ENCODE measurements at regions not wholly inside any gene's neighbourhood (a gene's known extent, or its start where the extent isn't known, plus 50 kb on each side); places are given as distances from the start of the nearest gene placed in this dataset.

- Histone ChIP-seq H3K36me3 (ENCODE audit: control insufficient read depth in 2 of 2, insufficient read depth in 2 of 2, low read length in 1 of 2) (no peaks in the 10 kb centered on the region), H2AFZ (ENCODE audit: control insufficient read depth, low read depth, low read length) (no peak overlapping the region), H3K9ac (ENCODE audit: control insufficient read depth, insufficient read depth, low read length) (no peak overlapping the region), H4K20me1 (ENCODE audit: control insufficient read depth, insufficient read depth) (no peaks in the 10 kb centered on the region), H3K27me3 (replicated peaks in 1 of 2; ENCODE audit: control insufficient read depth in 2 of 2, insufficient read depth in 2 of 2, low read length in 1 of 2) (no peaks in the 10 kb centered on the region), H3K4me2 (ENCODE audit: control insufficient read depth, insufficient read depth) (no peak overlapping the region), H3K4me1 (ENCODE audit: control insufficient read depth, insufficient read depth, low read length) (peaks cover 4% of the 10 kb centered on the region), H3K4me3 (no peak overlapping the region), H3K9me3 (replicated peaks; ENCODE audit: control insufficient read depth, insufficient read depth, low read length) (no peaks in the 10 kb centered on the region), H3K79me2 (ENCODE audit: control insufficient read depth, insufficient read depth, low read length) (no peaks in the 10 kb centered on the region), H3K27ac (ENCODE audit: control insufficient read depth, insufficient read depth) (no peak overlapping the region)
- BruUV-seq (replicated peaks) = no TSS peak
- SMC1A ChIA-PET (ENCODE audit: uncharacterized antibody, unreplicated experiment) = interaction anchor here (1.5 to 1.8 kb wide), 3 partner anchors 13 to 43 kb away, joined by 4 to 7 read pairs (median 5); no protein-coding TSS in a partner anchor
- TF ChIP-seq ZNF592 (IDR thresholded peaks at IDR 0.05) = no peak
- TF ChIP-seq E2F8 (IDR thresholded peaks at IDR 0.05; ENCODE audit: low read depth, partially characterized antibody) = no peak
- no peak for TF ChIP-seq POU2F2 (IDR thresholded peaks at IDR 0.05; ENCODE audit: borderline replicate concordance, low read depth, low read length)
- no peak for TF ChIP-seq TCF12 (IDR thresholded peaks at IDR 0.05; ENCODE audit: low read depth, low read length)
- no peak for TF ChIP-seq STAT1 (conservative IDR thresholded peaks at IDR 0.05)
- TF ChIP-seq E2F4 (IDR thresholded peaks at IDR 0.05; ENCODE audit: low read depth, low read length) = no peak
- TF ChIP-seq ZNF217 (IDR thresholded peaks at IDR 0.05) = no peak
- no peak for TF ChIP-seq ZSCAN29 (IDR thresholded peaks at IDR 0.05)
- TF ChIP-seq CTCF (IDR thresholded peaks at IDR 0.05 in 2 of 3, conservative IDR thresholded peaks at IDR 0.05 in 1 of 3; ENCODE audit: control insufficient read depth in 2 of 3, extremely low read depth in 1 of 3, insufficient read depth in 1 of 3, low read depth in 3 of 3, low read length in 3 of 3) = no peak
- no peak for TF ChIP-seq FOXK2 (IDR thresholded peaks at IDR 0.05)
- in situ Hi-C loops (cut with MboI) = no loop called here
- intact Hi-C loops (cut with micrococcal nuclease; ENCODE audit: unreplicated experiment) = no loop called here
- ATAC-seq = no peak
- RAD21 ChIA-PET (ENCODE audit: unreplicated experiment) = interaction anchor here (0.8 kb wide), 1 partner anchor 466 kb away, joined by 3 read pairs; no protein-coding TSS in a partner anchor
- POLR2A ChIA-PET = interaction anchor here (0.8 to 2.1 kb wide), 3 partner anchors 21 to 78 kb away, joined by 3 to 5 read pairs (median 4); no protein-coding TSS in a partner anchor
- no peak for FAIRE-seq
- WGBS (ENCODE audit: insufficient coverage, insufficient replicate concordance, low lambda C conversion rate, missing lambda C conversion rate) = 70% methylated on average over 20 of the region's 25 CpGs
- CTCF ChIA-PET = no interaction called here
- no peak for DNase-seq (ENCODE audit: low read depth, low spot score)
These were observed 62.2 kb downstream of the SPRY2 start for GRCh38 chr13:80278706-80279105.

Measured in GM12878 (cell line).